ENCODE measurements at regions not wholly inside any gene's neighbourhood (a gene's known extent, or its start where the extent isn't known, plus 50 kb on each side); places are given as distances from the start of the nearest gene placed in this dataset.

DNA sequence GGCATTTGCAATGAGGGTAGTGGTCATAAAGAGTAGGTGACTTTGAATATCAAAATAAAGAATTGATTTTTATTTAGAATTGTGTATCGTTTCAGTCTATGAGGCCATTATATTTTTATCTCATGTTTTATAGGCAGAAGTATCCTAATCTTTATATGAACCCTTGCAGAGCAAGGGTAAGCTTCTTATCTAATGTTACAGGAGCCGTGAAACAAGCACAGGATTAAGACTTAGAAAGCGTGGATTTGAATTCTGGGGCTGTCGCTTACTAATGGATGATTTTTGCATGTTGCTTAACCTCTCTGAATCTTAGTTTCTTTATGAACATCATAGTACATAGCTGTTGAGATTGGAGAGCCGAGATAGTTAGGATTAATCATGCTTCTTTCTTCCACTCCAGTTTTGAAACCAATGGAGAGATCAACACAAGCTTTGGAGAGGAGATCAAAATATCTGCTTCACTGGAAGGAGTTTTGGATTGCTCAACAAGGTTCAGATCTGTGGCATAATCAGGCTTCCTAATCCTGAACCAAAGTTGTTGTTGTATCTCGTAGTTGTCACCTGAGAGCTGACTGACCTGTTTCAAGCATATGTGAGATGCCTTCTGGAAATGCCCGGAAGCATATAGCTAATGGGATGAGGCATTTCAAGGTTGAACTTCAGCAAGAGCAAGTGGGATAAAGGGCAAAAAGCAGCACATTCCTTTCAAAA, 166.9 kb upstream of the GK2 start:
- TF ChIP-seq, protein P1, sequence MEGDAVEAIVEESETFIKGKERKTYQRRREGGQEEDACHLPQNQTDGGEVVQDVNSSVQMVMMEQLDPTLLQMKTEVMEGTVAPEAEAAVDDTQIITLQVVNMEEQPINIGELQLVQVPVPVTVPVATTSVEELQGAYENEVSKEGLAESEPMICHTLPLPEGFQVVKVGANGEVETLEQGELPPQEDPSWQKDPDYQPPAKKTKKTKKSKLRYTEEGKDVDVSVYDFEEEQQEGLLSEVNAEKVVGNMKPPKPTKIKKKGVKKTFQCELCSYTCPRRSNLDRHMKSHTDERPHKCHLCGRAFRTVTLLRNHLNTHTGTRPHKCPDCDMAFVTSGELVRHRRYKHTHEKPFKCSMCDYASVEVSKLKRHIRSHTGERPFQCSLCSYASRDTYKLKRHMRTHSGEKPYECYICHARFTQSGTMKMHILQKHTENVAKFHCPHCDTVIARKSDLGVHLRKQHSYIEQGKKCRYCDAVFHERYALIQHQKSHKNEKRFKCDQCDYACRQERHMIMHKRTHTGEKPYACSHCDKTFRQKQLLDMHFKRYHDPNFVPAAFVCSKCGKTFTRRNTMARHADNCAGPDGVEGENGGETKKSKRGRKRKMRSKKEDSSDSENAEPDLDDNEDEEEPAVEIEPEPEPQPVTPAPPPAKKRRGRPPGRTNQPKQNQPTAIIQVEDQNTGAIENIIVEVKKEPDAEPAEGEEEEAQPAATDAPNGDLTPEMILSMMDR (IDR thresholded peaks at IDR 0.05; ENCODE audit: borderline replicate concordance, extremely low read depth, low read length, poor library complexity, severe bottlenecking): no peak
- TF ChIP-seq EZH2 (IDR thresholded peaks at IDR 0.05; ENCODE audit: borderline replicate concordance, low read depth, low read length, severe bottlenecking): no peak
